Left renal pelvis (tissue), 4 donors: ENCODE measurements at regions not wholly inside any gene's neighbourhood (a gene's known extent, or its start where the extent isn't known, plus 50 kb on each side); places are given as distances from the start of the nearest gene placed in this dataset.
"Not testable (repeated sequence)": the region's sequence is repeated elsewhere in the genome, so short reads cannot be mapped to it uniquely, and the experiment has no call there.

Experiments used
- DNase-seq, 4 donors: peaks; one replicate each; pipeline ENCODE4 v3.0.0-alpha.2; 2013; ENCODE audit warnings: low read depth in 4 of 4, low spot score in 3 of 4

- DNase-seq, result peak in 2 of 4 donors; percentile 45 to 60
These were observed 74.9 kb upstream of the WASF3 start for GRCh38 chr13:26482451-26483197.

- no peak for DNase-seq
These were observed 73.9 kb upstream of the WASF3 start for GRCh38 chr13:26483546-26483945.

GRCh38 chr13:26484196-26484595 lies 73.3 kb upstream of the WASF3 start:
- DNase-seq, result no peak

- no peak for DNase-seq
These were observed 72.2 kb upstream of the WASF3 start for GRCh38 chr13:26485288-26485687.

- no peak for DNase-seq
These were observed 71.7 kb upstream of the WASF3 start for GRCh38 chr13:26485786-26486185.

GRCh38 chr13:26486550-26486949 lies 70.9 kb upstream of the WASF3 start:
- no peak for DNase-seq

GRCh38 chr13:26487781-26488180 lies 69.7 kb upstream of the WASF3 start:
- no peak for DNase-seq

- no peak for DNase-seq
These were observed 69.1 kb upstream of the WASF3 start for GRCh38 chr13:26488236-26489003.

GRCh38 chr13:26492301-26492700 lies 65.2 kb upstream of the WASF3 start:
- not testable (repeated sequence) for DNase-seq

- no peak for DNase-seq
These were observed 62.8 kb upstream of the WASF3 start for GRCh38 chr13:26494571-26495195.

GRCh38 chr13:26495750-26496149 lies 61.7 kb upstream of the WASF3 start:
- DNase-seq, result no peak

- DNase-seq, result no peak
These were observed 59.4 kb upstream of the WASF3 start for GRCh38 chr13:26497968-26498511.

- DNase-seq, result peak in 1 of 4 donors; percentile 3
These were observed 58.6 kb upstream of the WASF3 start for GRCh38 chr13:26498656-26499601.

- no peak for DNase-seq
These were observed 56.7 kb upstream of the WASF3 start for GRCh38 chr13:26500618-26501320.

GRCh38 chr13:26501641-26502040 lies 55.8 kb upstream of the WASF3 start:
- no peak for DNase-seq

GRCh38 chr13:26502826-26503225 lies 54.7 kb upstream of the WASF3 start:
- DNase-seq, result no peak

GRCh38 chr13:26503826-26504594 lies 53.5 kb upstream of the WASF3 start:
- DNase-seq, result no peak
